ENCODE measurements at regions not wholly inside any gene's neighbourhood (a gene's known extent, or its start where the extent isn't known, plus 50 kb on each side); places are given as distances from the start of the nearest gene placed in this dataset.

GRCh38 chr11:100636536-100636935, 50.6 kb upstream of the ARHGAP42 start:
- DNase-seq (ENCODE audit: low read depth in 4 of 4, low spot score in 1 of 4): no peak
